IPS-NIHi7 (cell line): ENCODE measurements at regions not wholly inside any gene's neighbourhood (a gene's known extent, or its start where the extent isn't known, plus 50 kb on each side); places are given as distances from the start of the nearest gene placed in this dataset.
"Not testable (repeated sequence)": the region's sequence is repeated elsewhere in the genome, so short reads cannot be mapped to it uniquely, and the experiment has no call there.

Experiments
- DNase-seq: peaks from one replicate; pipeline ENCODE4 v3.0.0; 2012; ENCODE audit warnings: mixed read lengths; ENCODE audit errors: extremely low spot score

GRCh38 chr2:7681881-7682461 is 764.8 kb downstream of the RNF144A start:
- DNase-seq, result no peak

GRCh38 chr2:7683196-7683595 is 766.0 kb downstream of the RNF144A start:
- no peak for DNase-seq

- DNase-seq, result no peak
Observed at GRCh38 chr2:7683708-7684107, 766.5 kb downstream of the RNF144A start.

- DNase-seq, result no peak
Observed at GRCh38 chr2:7685342-7686015, 768.3 kb downstream of the RNF144A start.

GRCh38 chr2:7686016-7686385 is 768.8 kb downstream of the RNF144A start:
- no peak for DNase-seq

GRCh38 chr2:7691961-7692656 is 774.9 kb downstream of the RNF144A start:
- DNase-seq, result no peak

- no peak for DNase-seq
Observed at GRCh38 chr2:7692657-7693161, 775.5 kb downstream of the RNF144A start.

GRCh38 chr2:7693246-7694075 is 776.2 kb downstream of the RNF144A start:
- DNase-seq, result no peak

- no peak for DNase-seq
Observed at GRCh38 chr2:7694076-7694985, 777.1 kb downstream of the RNF144A start.

- not testable (repeated sequence) for DNase-seq
Observed at GRCh38 chr2:7696556-7696955, 779.3 kb downstream of the RNF144A start.

GRCh38 chr2:7697052-7697451 is 779.8 kb downstream of the RNF144A start:
- DNase-seq, result peak; percentile 57

- no peak for DNase-seq
Observed at GRCh38 chr2:7701791-7702190, 784.6 kb downstream of the RNF144A start.

GRCh38 chr2:7703048-7703447 is 785.8 kb downstream of the RNF144A start:
- DNase-seq, result no peak

- peak; percentile 44 for DNase-seq
Observed at GRCh38 chr2:7703543-7704144, 786.4 kb downstream of the RNF144A start.

- DNase-seq, result no peak
Observed at GRCh38 chr2:7704296-7704865, 787.2 kb downstream of the RNF144A start.

- no peak for DNase-seq
Observed at GRCh38 chr2:7706791-7707190, 789.6 kb downstream of the RNF144A start.

- DNase-seq, result no peak
Observed at GRCh38 chr2:7707723-7708122, 790.5 kb downstream of the RNF144A start.

GRCh38 chr2:7709907-7710306 is 792.7 kb downstream of the RNF144A start:
- DNase-seq, result no peak

- DNase-seq, result no peak
Observed at GRCh38 chr2:7711167-7711566, 794.0 kb downstream of the RNF144A start.

GRCh38 chr2:7719876-7720275 is 802.7 kb downstream of the RNF144A start:
- no peak for DNase-seq
